HG02870 (cell line): ENCODE measurements at regions not wholly inside any gene's neighbourhood (a gene's known extent, or its start where the extent isn't known, plus 50 kb on each side); places are given as distances from the start of the nearest gene placed in this dataset.
A peak's percentile ranks its signal among the peaks of the same experiment; 100 is the strongest.
"Not testable (repeated sequence)": the region's sequence is repeated elsewhere in the genome, so short reads cannot be mapped to it uniquely, and the experiment has no call there.

ENCODE experiments used
- ATAC-seq: cut with Tn5 transposase; IDR thresholded peaks from one replicate; pipeline ENCODE4 v1.9.1; 2021; ENCODE audit warnings: mild to moderate bottlenecking, moderate library complexity; ENCODE audit not compliant: unreplicated experiment

DNA sequence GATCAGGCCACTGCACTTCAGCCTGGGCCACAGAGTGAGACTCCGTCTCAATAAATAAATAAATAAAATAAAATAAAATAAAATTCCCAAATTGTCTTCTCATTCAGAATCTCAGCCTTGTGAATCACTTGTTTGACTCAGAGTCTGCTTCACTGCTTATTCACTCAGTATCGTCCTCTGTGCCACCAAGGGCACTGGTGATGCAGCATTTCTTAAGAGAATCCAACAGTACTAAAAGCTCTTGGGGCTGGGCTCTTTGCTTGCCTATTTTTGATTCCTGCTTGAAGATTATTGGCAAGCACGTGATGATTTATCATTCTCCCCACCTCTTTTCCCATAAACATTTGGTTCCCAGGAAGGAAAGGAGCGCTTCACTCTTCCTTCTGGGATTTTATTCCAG, 54.8 kb upstream of the HMGB1 start:
- no peak for ATAC-seq

DNA sequence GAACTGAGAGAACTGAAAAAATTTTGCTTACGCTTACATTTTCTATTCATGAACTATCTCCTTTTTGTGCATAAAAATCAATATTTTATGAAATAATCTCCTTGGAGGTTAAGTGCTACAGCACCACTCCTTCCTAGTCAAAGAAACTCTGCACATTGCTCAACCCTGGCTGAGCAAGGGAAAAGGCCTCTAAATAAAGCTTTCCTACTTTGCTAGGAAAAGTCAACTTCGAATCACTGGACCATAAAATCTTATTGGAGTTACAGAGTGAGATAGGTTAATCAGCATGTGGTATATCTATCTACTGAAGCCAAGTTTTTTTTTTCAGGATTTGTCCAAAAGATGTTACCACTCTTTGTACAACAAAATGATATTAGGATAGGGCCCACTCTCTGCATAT, 57.5 kb upstream of the HMGB1 start:
- no peak for ATAC-seq

DNA sequence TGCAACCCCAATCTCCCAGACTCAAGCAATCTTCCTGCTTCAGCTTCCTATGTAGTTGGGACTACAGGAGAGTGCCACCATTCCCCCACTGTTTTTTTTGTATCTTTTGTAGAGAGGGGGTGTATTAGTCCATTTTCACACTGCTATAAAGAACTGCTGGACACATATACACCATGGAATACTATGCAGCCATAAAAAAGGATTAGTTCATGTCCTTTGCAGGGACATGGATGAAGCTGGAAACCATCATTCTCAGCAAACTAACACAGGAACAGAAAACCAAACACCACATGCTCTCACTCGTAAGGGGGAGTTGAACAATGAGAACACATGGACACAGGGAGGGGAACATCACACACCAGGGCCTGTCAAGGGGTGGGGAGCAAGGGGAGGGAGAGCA, 58.1 kb upstream of the HMGB1 start:
- ATAC-seq, result not testable (repeated sequence)

DNA sequence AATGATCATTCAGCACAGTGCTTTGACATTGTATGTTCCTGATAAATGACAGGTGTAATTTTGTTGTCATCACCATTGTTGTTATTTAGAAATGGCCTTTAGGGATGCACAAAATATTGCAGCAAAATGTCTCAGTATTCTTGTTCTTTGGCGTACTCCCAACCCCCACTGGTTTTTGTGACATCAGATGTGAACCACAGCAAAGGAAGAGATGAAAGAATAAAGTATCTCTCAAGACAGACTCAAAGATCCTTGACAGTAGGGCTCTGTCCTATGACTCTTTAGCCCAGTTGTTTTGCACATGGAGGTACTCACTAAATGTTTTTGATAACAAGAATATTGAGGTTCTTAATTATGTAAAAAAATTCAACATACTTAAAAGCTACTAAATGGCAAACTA, 59.5 kb upstream of the HMGB1 start:
- ATAC-seq, result not testable (repeated sequence)

DNA sequence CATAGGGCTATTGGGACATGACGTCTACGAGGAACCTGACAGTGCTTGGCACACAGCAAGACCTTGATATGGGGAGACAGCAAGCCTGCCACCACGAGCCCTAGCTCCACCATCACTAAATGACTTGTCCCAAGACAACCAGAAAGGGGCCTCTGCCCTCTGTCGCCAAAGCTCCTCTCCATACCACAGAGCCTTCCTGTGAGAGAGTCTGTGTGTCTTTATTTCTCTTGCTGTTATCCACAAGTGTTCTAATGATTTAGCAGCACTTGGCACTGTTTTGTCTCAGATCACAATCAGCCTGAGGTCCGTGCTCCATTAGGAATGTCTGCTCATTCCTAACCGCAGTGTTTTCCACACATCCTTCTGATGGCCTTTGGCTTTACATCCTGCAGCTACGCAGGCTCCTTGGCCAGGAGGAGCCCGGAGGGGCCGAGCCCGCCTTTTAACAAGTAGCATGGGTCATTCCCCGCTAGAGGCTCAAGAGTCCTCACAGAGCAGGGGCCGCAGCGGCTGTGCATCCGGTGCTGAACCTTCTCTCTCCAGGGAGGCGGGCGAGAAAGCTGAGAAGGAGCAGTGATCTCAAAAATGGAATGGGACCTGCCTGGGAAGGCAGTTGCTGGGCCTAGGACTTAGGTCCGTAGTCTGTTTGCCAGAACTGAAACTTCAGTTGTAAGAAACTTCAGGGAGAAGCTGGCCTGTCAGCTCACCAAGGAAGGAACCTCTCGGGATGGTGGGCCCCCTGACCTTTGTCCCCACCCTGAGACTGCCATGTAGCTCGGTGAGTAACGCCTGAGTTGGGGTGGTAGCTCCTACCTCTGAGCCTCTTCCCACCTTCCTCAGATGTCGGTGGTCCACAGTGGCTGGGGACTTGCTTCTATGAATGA, 61.1 kb upstream of the HMGB1 start:
- ATAC-seq, result no peak

DNA sequence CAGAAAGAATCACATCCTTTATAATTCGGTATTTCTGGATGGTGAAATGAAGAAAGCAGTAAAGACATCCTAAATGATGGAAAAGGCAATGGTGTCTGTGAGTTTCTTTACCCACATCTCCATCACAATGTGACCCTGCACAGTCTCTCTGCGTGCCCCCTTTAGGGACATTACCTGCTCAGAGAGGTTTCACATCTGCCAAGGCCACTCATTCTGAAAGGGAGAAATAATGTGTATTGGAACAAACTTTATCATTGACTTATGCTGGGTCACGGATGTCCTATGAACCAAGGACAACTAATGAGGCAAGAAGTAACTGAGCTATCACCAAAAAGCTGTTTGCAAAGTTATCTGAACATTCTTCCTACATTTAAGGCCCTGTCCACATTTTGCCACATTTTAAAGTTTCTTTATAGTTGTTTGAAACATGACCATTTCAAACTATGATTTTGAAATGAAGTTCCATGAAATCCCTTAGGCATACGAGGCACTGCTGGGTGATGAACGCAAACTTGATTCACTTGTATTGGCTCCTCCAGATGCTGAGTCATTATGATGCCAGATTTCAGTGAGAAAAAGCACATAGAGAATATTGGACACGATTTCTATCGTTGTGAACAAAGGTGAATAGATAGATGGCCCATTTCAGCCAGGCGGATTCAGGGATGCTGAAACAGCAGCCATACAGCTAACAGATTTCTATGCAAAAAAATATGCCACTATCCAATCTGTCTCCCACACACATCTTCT, 63.5 kb upstream of the HMGB1 start:
- peak; percentile 92 for ATAC-seq

DNA sequence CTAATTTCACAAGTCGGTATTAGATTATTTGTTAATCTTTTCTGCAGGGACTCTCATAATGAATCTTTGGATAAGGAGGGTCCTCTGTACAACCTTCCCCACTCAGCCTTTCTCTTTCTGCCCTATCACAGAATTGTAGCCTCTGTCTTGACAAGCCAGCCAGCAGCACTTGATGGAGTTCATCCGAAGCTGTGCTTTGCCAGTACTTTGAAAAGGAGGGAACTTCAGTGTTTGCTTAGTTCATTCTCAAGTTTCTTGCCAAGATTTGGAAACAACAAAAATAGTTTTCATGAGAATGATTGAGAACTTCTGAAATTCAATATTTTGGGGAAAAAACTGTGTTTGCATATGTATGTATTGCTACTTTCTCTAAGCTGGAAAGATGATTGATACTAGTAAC, 69.3 kb upstream of the HMGB1 start:
- no peak for ATAC-seq

DNA sequence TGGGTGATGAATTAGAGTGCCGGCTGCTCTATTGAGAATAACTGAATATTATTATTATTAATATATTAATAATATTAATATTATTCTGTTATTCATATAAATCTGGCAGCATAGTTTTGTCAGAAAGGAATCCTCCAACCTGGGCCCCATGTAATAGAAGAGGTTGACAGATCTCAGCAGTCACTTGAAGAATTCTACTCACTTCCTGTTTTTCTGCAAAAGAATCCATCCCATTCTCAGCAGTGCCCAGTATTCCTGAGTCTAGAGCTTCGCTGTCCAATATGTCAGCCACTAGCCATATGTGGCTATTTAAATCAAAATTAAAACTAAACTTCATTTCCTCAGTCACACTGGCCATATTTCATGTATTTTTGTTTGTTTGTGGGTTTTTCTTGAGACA, 72.4 kb upstream of the USPL1 start:
- no peak for ATAC-seq

DNA sequence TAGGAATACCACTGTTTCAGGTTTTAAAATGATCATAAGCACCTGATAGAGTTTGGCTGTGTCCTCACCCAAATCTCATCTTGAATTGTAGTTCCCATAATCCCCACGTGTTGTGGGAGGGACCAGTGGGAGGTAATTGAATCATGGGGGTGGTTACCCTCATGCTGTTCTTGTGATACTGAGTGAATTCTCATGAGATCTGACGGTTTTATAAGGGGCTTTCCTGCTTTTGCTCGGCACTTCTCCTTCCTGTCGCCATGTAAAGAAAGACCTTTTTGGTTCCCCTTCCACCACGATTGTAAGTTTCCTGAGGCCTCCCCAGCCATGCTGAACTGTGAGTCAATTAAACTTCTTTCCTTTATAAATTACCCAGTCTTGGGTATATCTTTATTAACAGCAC, 69.7 kb upstream of the USPL1 start:
- ATAC-seq, result not testable (repeated sequence)

DNA sequence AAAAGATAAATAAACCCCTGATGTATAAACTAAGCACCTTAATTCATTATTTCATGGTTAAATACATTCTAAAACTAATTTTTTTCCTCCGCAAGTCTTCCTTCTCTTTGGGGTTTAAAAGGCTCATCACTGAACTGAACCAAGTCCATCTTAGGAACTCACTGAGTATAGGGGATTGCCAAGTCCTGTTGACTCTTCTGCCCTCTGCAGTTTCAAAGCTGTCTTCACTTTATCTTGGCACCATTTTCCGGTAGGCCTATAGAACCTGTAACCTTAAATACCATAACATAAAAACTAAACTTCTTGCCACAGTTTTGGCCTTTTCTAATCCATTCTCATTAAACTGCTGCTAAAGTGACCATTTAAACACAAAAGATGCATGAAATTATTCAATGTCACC, 66.5 kb upstream of the USPL1 start:
- ATAC-seq, result peak; percentile 47

DNA sequence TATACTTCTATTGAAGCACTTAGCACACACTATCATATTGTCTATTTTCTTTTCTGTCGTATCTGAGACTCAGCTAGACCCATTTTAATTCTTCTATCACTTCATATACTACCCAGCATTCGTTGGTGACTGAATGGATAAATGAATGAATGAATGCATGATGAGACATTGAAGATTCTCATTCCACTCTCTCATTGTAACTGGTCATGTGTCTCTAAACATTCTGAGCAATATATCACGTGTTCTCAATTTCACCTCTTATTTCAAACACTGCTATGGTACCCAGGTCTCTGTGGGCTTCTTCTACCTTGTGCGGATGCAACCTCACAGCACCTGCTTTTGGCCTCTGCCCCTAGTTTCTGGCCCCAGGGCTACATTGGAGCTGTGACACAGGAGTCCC, 65.2 kb upstream of the USPL1 start:
- ATAC-seq, result no peak

DNA sequence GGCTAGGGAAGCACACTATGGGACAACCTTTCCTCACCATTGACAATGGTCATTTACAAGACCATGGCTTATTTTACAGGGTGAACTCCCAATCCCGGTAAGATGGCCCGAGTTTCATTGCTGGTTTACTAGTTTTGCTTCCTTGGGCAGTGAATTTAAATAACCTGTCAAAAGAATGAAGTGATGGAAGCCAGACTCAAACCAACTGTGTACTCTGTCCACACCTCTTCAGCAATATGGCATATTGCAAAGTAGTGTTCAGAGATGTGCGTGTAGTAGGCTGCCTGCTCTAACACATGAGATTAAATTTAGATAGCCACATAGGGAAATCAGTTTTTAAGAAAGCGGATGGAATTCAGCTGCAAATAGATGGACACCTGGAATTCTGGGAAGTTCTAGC, 58.4 kb upstream of the USPL1 start:
- no peak for ATAC-seq

DNA sequence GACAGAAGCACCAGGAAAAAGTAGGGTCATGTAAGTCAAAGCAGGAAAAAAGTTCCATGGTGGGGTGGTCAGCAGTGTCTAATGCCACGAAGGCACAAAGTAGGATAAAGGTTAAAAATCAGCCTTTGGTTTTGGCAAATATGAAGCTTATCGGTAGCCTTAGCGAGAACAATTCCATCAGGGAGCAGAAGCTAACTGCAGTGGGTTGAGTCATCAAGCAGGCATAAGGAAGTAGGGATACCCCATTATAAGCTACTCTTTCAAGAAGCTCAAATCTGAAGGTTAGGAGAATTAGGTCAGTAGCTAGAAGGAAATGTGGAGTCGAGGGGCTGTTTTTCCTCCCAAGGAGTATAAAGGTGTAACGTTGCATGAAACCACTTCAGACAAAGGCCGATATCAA, 57.5 kb upstream of the USPL1 start:
- no peak for ATAC-seq

DNA sequence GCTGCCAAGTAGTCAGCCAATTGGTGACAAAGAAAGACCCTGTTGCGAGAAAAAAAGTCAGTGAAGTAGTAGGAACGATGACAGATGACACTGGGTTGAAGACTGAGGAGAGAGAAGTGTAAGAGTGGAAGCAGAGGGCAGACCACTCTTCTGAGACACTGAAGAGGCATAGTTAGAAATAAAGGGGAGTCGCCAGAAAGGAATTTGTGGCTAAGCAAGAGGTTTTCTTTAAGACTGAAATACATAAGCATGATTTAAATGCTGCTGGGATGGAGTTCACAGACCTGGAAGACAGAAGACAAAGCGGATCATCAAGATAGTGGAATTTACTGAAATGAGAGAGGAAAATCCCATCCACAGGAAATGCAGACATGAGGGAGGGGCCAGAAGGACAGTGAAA, 56.2 kb upstream of the USPL1 start:
- no peak for ATAC-seq

DNA sequence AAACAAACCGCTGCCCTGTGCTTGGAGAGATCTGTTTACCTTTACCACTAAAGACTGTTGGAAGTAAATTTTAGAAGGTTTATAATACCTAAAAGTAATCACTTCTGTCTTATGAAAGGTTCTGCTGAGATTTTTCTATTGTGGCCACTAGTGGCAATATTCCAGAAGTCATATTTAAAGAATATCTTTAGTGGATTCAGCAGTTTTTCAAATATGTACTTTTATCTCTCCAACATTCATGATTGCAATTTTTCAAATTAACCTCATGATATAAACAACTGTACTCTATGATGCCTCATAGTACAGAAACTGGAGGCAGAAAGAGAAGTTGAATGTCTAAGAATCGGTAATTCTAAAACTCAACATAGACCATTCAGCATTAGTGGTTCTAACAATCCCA, 53.2 kb upstream of the USPL1 start:
- no peak for ATAC-seq

DNA sequence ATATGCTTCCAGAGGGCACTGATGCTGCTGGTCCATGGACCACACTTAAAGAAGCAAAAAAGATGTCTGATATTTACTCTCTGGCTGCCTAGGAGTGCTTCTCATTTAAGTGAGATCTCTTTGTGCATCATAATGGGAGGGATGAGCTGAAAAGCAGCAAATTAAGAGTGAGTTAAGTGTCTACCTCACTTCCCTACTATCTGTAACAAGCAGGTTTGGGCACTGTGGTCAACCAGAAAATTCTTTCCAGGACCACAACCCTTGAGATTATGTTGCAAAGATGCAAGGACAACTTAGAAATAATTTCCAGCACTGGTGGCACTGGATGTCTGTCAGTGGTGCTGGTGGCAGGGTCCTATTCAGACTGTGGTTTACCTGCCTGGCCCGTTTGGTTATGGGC, 52.1 kb upstream of the USPL1 start:
- no peak for ATAC-seq

DNA sequence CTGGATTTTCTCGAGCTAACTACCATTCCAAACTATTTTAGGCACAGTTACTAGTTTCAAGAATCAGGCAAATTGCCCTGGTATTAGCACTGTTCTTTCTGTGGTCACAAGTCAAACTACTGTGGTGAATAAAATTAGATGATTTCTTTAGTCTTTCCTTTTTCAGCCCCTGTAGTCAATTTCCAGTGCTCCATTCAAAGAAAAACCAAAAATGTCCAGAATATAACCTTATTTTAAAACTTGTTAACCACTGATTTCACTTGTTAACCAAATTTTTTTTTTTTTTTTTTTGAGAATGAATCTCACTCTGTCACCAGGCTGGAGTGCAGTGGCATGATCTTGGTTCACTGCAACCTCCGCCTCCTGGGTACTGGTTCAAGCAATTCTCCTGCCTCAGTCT, 50.6 kb upstream of the USPL1 start:
- no peak for ATAC-seq
